ENCODE measurements at regions not wholly inside any gene's neighbourhood (a gene's known extent, or its start where the extent isn't known, plus 50 kb on each side); places are given as distances from the start of the nearest gene placed in this dataset.

- Histone ChIP-seq H3K27me3 (ENCODE audit: insufficient read depth, low read length, poor library complexity) (no peaks in the 10 kb centered on the region), H3K4me3 (ENCODE audit: low read depth in 1 of 2, low read length in 2 of 2) (no peak overlapping the region), H3K4me2 (ENCODE audit: insufficient read depth, low read length) (no peak overlapping the region), H2AFZ (ENCODE audit: low read depth, low read length) (no peak overlapping the region), H4K20me1 (ENCODE audit: insufficient read depth, low read length) (no peaks in the 10 kb centered on the region), H3K9ac (ENCODE audit: low read depth, low read length) (no peak overlapping the region), H3K4me1 (ENCODE audit: insufficient read depth, low read length) (no peaks in the 10 kb centered on the region), H3K27ac (ENCODE audit: low read length) (no peak overlapping the region), H3K9me3 (ENCODE audit: insufficient read depth, low read length, severe bottlenecking) (no peaks in the 10 kb centered on the region), H3K79me2 (ENCODE audit: insufficient read depth, low read length) (no peaks in the 10 kb centered on the region), H3K36me3 (ENCODE audit: insufficient read depth, low read length) (no peaks in the 10 kb centered on the region)
- TF ChIP-seq CTCF (IDR thresholded peaks at IDR 0.05; ENCODE audit: borderline replicate concordance, extremely low read depth, low read length, poor library complexity, severe bottlenecking): no peak
- TF ChIP-seq EZH2 (IDR thresholded peaks at IDR 0.05; ENCODE audit: borderline replicate concordance, low read depth, low read length, severe bottlenecking): no peak
- DNase-seq (no peak), ATAC-seq (ENCODE audit: insufficient read depth, low read depth) (no peak)
These were observed 122.5 kb upstream of the ROBO2 start for GRCh38 chr3:76917436-76917835.

- H3K4me2 ChIP-seq (ENCODE audit: insufficient read depth, low read length): no peak overlapping the region
- DNase-seq: no peak
- no peak overlapping the region for H3K4me3 ChIP-seq (ENCODE audit: low read depth in 1 of 2, low read length in 2 of 2)
These were observed 119.4 kb upstream of the ROBO2 start for GRCh38 chr3:76920511-76920910.

GRCh38 chr3:76923485-76923884 is 116.4 kb upstream of the ROBO2 start:
- ATAC-seq (ENCODE audit: insufficient read depth, low read depth) (no peak), DNase-seq (no peak)
- Histone ChIP-seq H2AFZ (ENCODE audit: low read depth, low read length) (no peak overlapping the region), H3K36me3 (ENCODE audit: insufficient read depth, low read length) (no peaks in the 10 kb centered on the region), H3K4me1 (ENCODE audit: insufficient read depth, low read length) (no peaks in the 10 kb centered on the region), H3K4me3 (ENCODE audit: low read depth in 1 of 2, low read length in 2 of 2) (no peak overlapping the region), H3K79me2 (ENCODE audit: insufficient read depth, low read length) (no peaks in the 10 kb centered on the region), H3K4me2 (ENCODE audit: insufficient read depth, low read length) (no peak overlapping the region), H3K27ac (ENCODE audit: low read length) (no peak overlapping the region), H3K9me3 (ENCODE audit: insufficient read depth, low read length, severe bottlenecking) (no peaks in the 10 kb centered on the region), H3K9ac (ENCODE audit: low read depth, low read length) (no peak overlapping the region), H3K27me3 (ENCODE audit: insufficient read depth, low read length, poor library complexity) (no peaks in the 10 kb centered on the region), H4K20me1 (ENCODE audit: insufficient read depth, low read length) (no peaks in the 10 kb centered on the region)
- no peak for TF ChIP-seq EZH2 (IDR thresholded peaks at IDR 0.05; ENCODE audit: borderline replicate concordance, low read depth, low read length, severe bottlenecking)
- TF ChIP-seq CTCF (IDR thresholded peaks at IDR 0.05; ENCODE audit: borderline replicate concordance, extremely low read depth, low read length, poor library complexity, severe bottlenecking): no peak

More at GRCh38 chr3:76920511-76920910, 119.4 kb upstream of the ROBO2 start:
- H2AFZ ChIP-seq (ENCODE audit: low read depth, low read length): no peak overlapping the region
- no peaks in the 10 kb centered on the region for H3K36me3 ChIP-seq (ENCODE audit: insufficient read depth, low read length)
- TF ChIP-seq CTCF (IDR thresholded peaks at IDR 0.05; ENCODE audit: borderline replicate concordance, extremely low read depth, low read length, poor library complexity, severe bottlenecking) (no peak), EZH2 (IDR thresholded peaks at IDR 0.05; ENCODE audit: borderline replicate concordance, low read depth, low read length, severe bottlenecking) (no peak)
- H3K9ac ChIP-seq (ENCODE audit: low read depth, low read length): no peak overlapping the region
- no peak for ATAC-seq (ENCODE audit: insufficient read depth, low read depth)
- H3K9me3 ChIP-seq (ENCODE audit: insufficient read depth, low read length, severe bottlenecking): no peaks in the 10 kb centered on the region
- no peaks in the 10 kb centered on the region for H4K20me1 ChIP-seq (ENCODE audit: insufficient read depth, low read length)
- H3K27ac ChIP-seq (ENCODE audit: low read length): no peak overlapping the region
- no peaks in the 10 kb centered on the region for H3K79me2 ChIP-seq (ENCODE audit: insufficient read depth, low read length)
- H3K27me3 ChIP-seq (ENCODE audit: insufficient read depth, low read length, poor library complexity): no peaks in the 10 kb centered on the region
- H3K4me1 ChIP-seq (ENCODE audit: insufficient read depth, low read length): no peaks in the 10 kb centered on the region

- DNase-seq (no peak), ATAC-seq (ENCODE audit: insufficient read depth, low read depth) (no peak)
- H3K27me3 ChIP-seq (ENCODE audit: insufficient read depth, low read length, poor library complexity): no peaks in the 10 kb centered on the region
- H3K9me3 ChIP-seq (ENCODE audit: insufficient read depth, low read length, severe bottlenecking): no peaks in the 10 kb centered on the region
- no peaks in the 10 kb centered on the region for H4K20me1 ChIP-seq (ENCODE audit: insufficient read depth, low read length)
- no peak overlapping the region for H3K4me2 ChIP-seq (ENCODE audit: insufficient read depth, low read length)
- no peaks in the 10 kb centered on the region for H3K4me1 ChIP-seq (ENCODE audit: insufficient read depth, low read length)
- TF ChIP-seq EZH2 (IDR thresholded peaks at IDR 0.05; ENCODE audit: borderline replicate concordance, low read depth, low read length, severe bottlenecking) (no peak), CTCF (IDR thresholded peaks at IDR 0.05; ENCODE audit: borderline replicate concordance, extremely low read depth, low read length, poor library complexity, severe bottlenecking) (no peak)
- no peak overlapping the region for H3K9ac ChIP-seq (ENCODE audit: low read depth, low read length)
- H3K4me3 ChIP-seq (ENCODE audit: low read depth in 1 of 2, low read length in 2 of 2): no peak overlapping the region
- no peaks in the 10 kb centered on the region for H3K79me2 ChIP-seq (ENCODE audit: insufficient read depth, low read length)
- H3K36me3 ChIP-seq (ENCODE audit: insufficient read depth, low read length): no peaks in the 10 kb centered on the region
- H3K27ac ChIP-seq (ENCODE audit: low read length): no peak overlapping the region
- no peak overlapping the region for H2AFZ ChIP-seq (ENCODE audit: low read depth, low read length)
These were observed 109.2 kb upstream of the ROBO2 start for GRCh38 chr3:76930712-76931111.

Data from DND-41 (cell line).